Hippocampal formation (tissue), 2 donors: ENCODE measurements at regions not wholly inside any gene's neighbourhood (a gene's known extent, or its start where the extent isn't known, plus 50 kb on each side); places are given as distances from the start of the nearest gene placed in this dataset.
"Not testable (repeated sequence)": the region's sequence is repeated elsewhere in the genome, so short reads cannot be mapped to it uniquely, and the experiment has no call there.

Source experiments
- DNase-seq, 2 donors: peaks; one replicate each; lab custom pipeline; 2025; lab: John Stamatoyannopoulos, UW

GRCh38 chr1:223991297-223991857, 122.5 kb upstream of the FBXO28 start:
- not testable (repeated sequence) for DNase-seq

- not testable (repeated sequence) for DNase-seq
Measured at GRCh38 chr1:223961985-223962384, 116.2 kb upstream of the TP53BP2 start.

GRCh38 chr1:223952801-223953200, 107.1 kb upstream of the TP53BP2 start:
- DNase-seq = not testable (repeated sequence)

DNA sequence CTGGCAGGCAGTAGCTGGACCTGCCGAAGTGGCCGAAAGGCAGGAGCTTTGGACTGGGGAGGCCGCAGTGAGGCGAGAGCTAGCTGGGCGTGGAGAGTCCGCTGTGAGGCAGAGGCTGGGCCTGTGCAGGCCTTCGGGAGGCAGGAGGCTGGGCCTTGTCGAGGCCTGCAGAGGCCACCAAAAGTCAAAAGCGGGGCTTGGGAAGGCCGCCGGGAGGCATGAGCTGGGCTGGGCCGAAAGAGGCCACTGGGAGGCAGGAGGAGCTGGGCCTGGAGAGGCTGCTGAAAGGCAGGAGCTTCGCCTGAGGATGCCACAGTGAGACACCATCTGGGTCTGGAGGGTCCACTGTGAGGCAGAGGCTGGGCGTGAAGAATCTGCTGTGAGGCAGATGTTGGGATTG, 105.8 kb upstream of the TP53BP2 start:
- not testable (repeated sequence) for DNase-seq

DNA sequence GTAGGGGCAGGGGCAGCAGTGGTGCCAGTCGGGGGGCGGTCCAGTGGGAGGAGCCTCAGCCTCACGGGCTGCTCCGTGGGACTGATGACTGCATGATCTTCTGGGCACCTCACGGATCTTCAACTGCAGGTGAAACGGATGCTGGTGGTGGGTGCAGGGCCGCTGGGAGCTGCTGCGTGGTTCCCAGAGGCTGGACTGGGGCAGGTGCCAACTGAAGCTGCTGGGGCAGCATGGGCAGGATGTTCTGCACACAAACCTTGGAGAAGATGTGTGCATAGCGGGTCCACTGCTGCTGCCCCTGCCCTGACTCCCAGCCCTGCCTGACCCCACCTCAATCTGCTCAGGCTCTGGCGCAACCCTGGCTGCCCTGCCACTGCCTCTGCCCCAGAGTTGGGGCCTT, 104.2 kb upstream of the TP53BP2 start:
- not testable (repeated sequence) for DNase-seq

DNA sequence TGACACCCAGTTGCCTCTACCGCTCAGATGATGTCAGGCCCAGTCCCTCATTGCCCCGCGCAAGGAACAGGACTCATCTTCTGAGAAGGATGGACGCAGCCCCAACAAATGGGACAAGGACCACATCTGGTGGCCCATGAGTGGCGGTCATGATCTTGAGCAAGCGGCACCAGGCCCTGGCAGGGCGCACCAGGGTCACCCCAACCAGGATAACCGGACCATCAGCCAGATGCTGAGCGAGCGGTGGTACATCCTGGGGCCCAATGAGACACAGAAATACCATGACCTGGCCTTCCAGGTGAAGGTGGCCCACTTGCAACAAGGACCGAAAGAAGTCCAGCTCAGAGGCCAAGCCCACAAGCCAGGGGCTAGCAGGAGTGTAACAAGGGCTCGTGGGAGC, 102.3 kb upstream of the TP53BP2 start:
- DNase-seq = not testable (repeated sequence)

- DNase-seq = not testable (repeated sequence)
Measured at GRCh38 chr1:223936592-223936991, 90.8 kb upstream of the TP53BP2 start.

- not testable (repeated sequence) for DNase-seq
Measured at GRCh38 chr1:223931476-223931875, 85.7 kb upstream of the TP53BP2 start.

DNA sequence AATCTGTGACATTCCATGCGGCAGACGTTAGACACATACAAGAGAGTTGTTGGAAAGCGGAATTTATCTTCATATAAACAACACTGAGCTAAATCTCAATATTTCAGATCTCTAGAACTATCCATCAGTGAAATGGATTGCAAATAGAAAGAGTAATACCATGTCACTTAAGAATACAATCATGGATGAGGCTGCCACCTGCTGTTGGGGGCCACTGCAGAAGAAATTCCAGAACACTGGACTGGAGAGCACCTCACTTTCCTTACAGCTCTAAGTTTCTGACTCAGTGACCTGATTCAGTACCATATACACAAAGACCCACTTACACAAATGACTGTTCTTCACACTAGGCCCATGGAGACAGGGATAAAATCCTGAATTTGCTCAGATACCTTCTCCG, 75.1 kb upstream of the TP53BP2 start:
- DNase-seq = not testable (repeated sequence)

DNA sequence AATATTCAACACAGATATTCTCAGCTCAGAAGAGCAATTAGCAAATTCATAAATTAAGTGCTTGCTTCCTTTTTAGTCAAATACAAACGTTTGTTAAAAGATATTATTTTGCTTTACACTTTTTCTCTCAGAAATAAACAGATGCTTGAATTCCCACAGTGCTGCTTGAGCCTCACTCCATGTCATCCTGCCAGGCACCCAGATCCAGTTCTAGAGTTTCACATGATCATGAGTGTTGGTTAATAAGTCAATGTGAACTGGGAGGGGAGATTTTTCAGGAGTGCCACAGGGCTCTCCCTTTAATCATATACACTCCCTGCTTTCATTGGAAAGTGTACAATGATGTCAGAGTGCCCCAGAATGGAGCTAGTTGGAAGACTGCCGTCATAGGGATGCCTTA, 69.7 kb upstream of the TP53BP2 start:
- not testable (repeated sequence) for DNase-seq

GRCh38 chr1:223913715-223914114, 68.0 kb upstream of the TP53BP2 start:
- DNase-seq = not testable (repeated sequence)

DNA sequence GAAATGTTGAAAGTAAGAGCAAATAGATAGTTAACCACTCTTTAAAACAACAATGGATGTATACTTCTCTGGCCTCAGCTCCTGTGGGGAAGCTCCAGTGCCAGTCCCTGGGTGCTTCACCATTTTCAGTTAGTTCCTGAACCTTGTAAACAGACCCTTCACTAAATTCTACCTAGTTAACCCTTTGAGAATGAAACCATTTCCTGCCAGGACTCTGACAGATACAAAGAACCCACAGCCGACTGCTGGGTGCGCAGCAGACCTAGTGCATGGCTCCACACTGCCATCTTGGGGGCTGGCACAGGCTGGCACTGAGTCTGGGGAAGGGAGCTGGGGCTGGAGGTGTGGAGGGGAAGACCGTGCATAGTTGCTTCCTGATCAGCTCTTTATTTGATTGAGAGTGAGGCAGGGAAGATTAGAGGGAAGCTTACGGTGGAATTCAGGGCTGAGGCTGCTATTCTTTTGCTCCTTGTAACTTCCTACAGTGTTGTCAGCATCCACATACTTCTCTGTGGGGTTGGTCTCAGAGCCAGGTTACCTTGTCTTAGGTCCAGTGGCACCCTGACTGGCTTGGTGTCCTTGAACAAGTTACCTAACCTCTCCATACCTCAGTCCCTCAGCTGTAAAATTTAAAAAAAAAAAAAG, 62.3 kb upstream of the TP53BP2 start:
- not testable (repeated sequence) for DNase-seq

DNA sequence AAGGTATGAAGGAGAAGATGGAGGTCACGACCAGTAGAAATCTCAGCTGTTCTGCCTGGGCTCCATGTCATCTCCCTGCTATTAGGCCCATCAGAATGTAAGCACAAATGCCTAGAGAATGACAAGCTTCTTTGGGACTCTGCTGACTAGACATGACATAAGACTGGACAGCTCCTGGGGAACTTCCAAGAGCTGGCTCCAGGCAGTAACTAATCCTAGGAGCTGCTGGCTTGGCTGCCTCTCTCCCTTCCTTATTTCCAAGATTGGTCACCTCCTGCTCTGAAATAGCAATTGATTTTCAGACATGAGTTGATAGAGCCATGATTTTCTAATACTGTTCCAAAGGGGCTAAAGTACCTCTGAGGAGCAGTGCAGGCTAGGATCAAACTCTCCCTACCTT, 57.5 kb upstream of the TP53BP2 start:
- DNase-seq = not testable (repeated sequence)

DNA sequence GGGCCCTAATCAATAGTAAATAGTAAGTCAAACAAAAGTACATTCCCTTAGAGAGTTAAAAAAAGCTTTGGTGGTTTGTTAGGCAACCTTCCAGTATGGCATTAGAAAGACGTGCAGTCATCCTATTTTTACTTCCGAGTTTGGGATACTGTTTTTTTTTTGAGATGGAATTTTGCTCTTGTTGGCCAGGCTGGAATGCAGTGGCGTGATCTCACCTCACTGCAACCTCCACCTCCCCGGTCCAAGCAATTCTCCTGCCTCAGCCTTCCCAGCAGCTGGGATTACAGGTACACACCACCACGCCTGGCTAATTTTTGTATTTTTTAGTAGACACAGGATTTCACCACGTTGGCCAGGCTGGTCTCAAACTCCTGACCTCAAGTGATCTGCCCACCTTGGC, 54.0 kb upstream of the TP53BP2 start:
- not testable (repeated sequence) for DNase-seq

DNA sequence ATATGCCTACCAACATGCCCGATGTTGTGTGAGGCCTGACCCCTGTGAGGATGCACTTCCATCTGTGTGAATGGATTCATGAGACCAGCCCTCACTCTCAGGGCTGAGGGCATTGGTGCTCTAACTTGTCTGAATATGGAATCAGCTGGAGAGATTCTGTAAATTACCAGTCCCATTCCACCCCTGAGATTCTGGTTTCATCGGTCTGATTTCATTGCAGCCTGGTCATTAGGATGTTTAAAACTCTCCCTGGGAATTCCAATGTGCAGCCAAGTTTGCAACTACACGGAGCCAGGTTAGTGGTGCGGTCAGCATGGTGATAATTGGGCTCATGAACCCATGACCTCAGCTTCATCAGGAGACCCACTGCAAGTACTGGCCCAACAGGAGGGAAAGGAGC, 51.4 kb upstream of the TP53BP2 start:
- not testable (repeated sequence) for DNase-seq

GRCh38 chr1:223895950-223896349, 50.2 kb upstream of the TP53BP2 start:
- not testable (repeated sequence) for DNase-seq
